ENCODE measurements at regions not wholly inside any gene's neighbourhood (a gene's known extent, or its start where the extent isn't known, plus 50 kb on each side); places are given as distances from the start of the nearest gene placed in this dataset.

GRCh38 chr13:106681997-106682396 lies 114.1 kb upstream of the ARGLU1 start (continued):
- TF ChIP-seq TCF7L2 (IDR thresholded peaks at IDR 0.05; ENCODE audit: borderline replicate concordance, extremely low read depth, insufficient read depth, insufficient read length) (no peak), SRF (IDR thresholded peaks at IDR 0.05; ENCODE audit: low read depth) (no peak)

GRCh38 chr13:106681536-106681935 lies 113.6 kb upstream of the ARGLU1 start:
- no peak for DNase-seq (ENCODE audit: low read depth, low spot score)
- H3K9ac ChIP-seq (ENCODE audit: low read length), result no peak overlapping the region
- H2AFZ ChIP-seq (ENCODE audit: low read depth, low read length, poor library complexity, severe bottlenecking), result no peak overlapping the region
- H3K4me2 ChIP-seq (ENCODE audit: low read length), result no peak overlapping the region
- no peaks in the 10 kb centered on the region for H3K36me3 ChIP-seq (ENCODE audit: control insufficient read depth in 1 of 2, insufficient read depth in 2 of 2, low read length in 2 of 2)
- RAD21 ChIA-PET (ENCODE audit: low non-redundant PET in 1 of 2, low total read pairs in 2 of 2, uncharacterized antibody in 2 of 2, unreplicated experiment in 2 of 2), result no interaction called here
- no peaks in the 10 kb centered on the region for H3K9me2 ChIP-seq (ENCODE audit: insufficient read depth)
- intact Hi-C loops (cut with micrococcal nuclease), result no loop called here
- H3K4me3 ChIP-seq (replicated peaks in 1 of 2; ENCODE audit: low read depth in 1 of 2, low read length in 2 of 2), result no peak overlapping the region
- no peaks in the 10 kb centered on the region for H3K79me2 ChIP-seq (ENCODE audit: insufficient read depth, low read length)
- H3K27ac ChIP-seq (ENCODE audit: low read depth, low read length), result no peak overlapping the region
- H3K4me1 ChIP-seq (ENCODE audit: control insufficient read depth in 1 of 2, insufficient read depth in 2 of 2, low read length in 2 of 2), result no peaks in the 10 kb centered on the region
- H4K20me1 ChIP-seq (ENCODE audit: insufficient read depth), result no peaks in the 10 kb centered on the region
- H3K27me3 ChIP-seq (ENCODE audit: insufficient read depth, low read length), result peaks cover 43% of the 10 kb centered on the region; the same call in 1 of the 2 replicates
- CTCF ChIA-PET, result no interaction called here
- POLR2A ChIA-PET, result no interaction called here
- TF ChIP-seq YY1 (IDR thresholded peaks at IDR 0.05; ENCODE audit: extremely low read depth, insufficient replicate concordance, low read depth, low read length), result no peak
- no peak for TF ChIP-seq ATF3 (IDR thresholded peaks at IDR 0.05)
- TF ChIP-seq RAD21 (IDR thresholded peaks at IDR 0.05; ENCODE audit: low read depth), result no peak
- TF ChIP-seq FOSL1 (IDR thresholded peaks at IDR 0.05; ENCODE audit: low read depth), result no peak
- TF ChIP-seq CBX3 (IDR thresholded peaks at IDR 0.05; ENCODE audit: low read depth), result no peak
- TF ChIP-seq EGR1 (IDR thresholded peaks at IDR 0.05; ENCODE audit: low read depth), result no peak
- TF ChIP-seq ZFX (IDR thresholded peaks at IDR 0.05), result no peak
- no peak for TF ChIP-seq JUND (IDR thresholded peaks at IDR 0.05)
- no peak for TF ChIP-seq ELF1 (IDR thresholded peaks at IDR 0.05; ENCODE audit: borderline replicate concordance, low read depth)
- no peak for TF ChIP-seq SP1 (IDR thresholded peaks at IDR 0.05; ENCODE audit: low read depth)
- no peak for TF ChIP-seq CEBPB (IDR thresholded peaks at IDR 0.05; ENCODE audit: low read depth)
- no peak for TF ChIP-seq POLR2AphosphoS5 (IDR thresholded peaks at IDR 0.05; ENCODE audit: low read depth, low read length)
- no peak for TF ChIP-seq ZBTB33 (IDR thresholded peaks at IDR 0.05; ENCODE audit: extremely low read depth, insufficient replicate concordance, low read length)
- no peak for TF ChIP-seq SIN3A (IDR thresholded peaks at IDR 0.05; ENCODE audit: low read depth)
- no peak for TF ChIP-seq EZH2phosphoT487 (IDR thresholded peaks at IDR 0.05; ENCODE audit: borderline replicate concordance)
- TF ChIP-seq MAX (IDR thresholded peaks at IDR 0.05), result no peak
- TF ChIP-seq EZH2 (IDR thresholded peaks at IDR 0.05), result no peak
- TF ChIP-seq POLR2A (IDR thresholded peaks at IDR 0.05; ENCODE audit: borderline replicate concordance, extremely low read depth, insufficient read depth, insufficient read length), result no peak
- no peak for TF ChIP-seq CTCF (IDR thresholded peaks at IDR 0.05 in 2 of 3, conservative IDR thresholded peaks at IDR 0.05 in 1 of 3; ENCODE audit: borderline replicate concordance in 1 of 3, insufficient read depth in 1 of 3, low read depth in 2 of 3, low read length in 2 of 3)
- no peak for TF ChIP-seq ZNF274 (IDR thresholded peaks at IDR 0.05; ENCODE audit: low read depth, low read length)
- ATAC-seq, result no peak
- H3K9me3 ChIP-seq (ENCODE audit: control insufficient read depth in 1 of 2, insufficient read depth in 1 of 2, low read depth in 1 of 2, low read length in 2 of 2), result no peaks in the 10 kb centered on the region
- no TSS peak for BruUV-seq (replicated peaks)
